ENCODE measurements at regions not wholly inside any gene's neighbourhood (a gene's known extent, or its start where the extent isn't known, plus 50 kb on each side); places are given as distances from the start of the nearest gene placed in this dataset.

DNA sequence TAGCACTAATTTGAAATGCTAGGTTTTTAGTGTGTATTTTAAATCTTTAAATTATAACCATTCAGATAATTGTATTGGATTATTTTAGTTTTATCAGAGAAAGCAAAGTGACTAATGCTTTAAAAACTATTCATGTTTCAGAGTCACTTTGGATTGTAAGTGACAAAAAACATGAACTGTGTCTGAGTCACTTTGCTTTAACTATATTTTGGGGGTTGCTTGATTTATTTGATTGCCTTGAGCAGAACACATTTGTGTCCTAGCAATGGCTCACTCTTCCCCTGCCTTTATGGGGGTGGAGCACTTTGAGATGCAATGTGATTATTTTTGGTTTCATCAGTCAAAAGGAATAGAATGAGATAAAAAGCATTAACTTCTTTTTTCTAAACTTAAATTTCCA is 188.4 kb upstream of the ARX start:
- TF ChIP-seq, protein P1, sequence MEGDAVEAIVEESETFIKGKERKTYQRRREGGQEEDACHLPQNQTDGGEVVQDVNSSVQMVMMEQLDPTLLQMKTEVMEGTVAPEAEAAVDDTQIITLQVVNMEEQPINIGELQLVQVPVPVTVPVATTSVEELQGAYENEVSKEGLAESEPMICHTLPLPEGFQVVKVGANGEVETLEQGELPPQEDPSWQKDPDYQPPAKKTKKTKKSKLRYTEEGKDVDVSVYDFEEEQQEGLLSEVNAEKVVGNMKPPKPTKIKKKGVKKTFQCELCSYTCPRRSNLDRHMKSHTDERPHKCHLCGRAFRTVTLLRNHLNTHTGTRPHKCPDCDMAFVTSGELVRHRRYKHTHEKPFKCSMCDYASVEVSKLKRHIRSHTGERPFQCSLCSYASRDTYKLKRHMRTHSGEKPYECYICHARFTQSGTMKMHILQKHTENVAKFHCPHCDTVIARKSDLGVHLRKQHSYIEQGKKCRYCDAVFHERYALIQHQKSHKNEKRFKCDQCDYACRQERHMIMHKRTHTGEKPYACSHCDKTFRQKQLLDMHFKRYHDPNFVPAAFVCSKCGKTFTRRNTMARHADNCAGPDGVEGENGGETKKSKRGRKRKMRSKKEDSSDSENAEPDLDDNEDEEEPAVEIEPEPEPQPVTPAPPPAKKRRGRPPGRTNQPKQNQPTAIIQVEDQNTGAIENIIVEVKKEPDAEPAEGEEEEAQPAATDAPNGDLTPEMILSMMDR (conservative IDR thresholded peaks at IDR 0.05) = no peak
- no peak for TF ChIP-seq ZFX (IDR thresholded peaks at IDR 0.05)
